Esophagus muscularis mucosa (tissue), 4 donors: ENCODE measurements at regions not wholly inside any gene's neighbourhood (a gene's known extent, or its start where the extent isn't known, plus 50 kb on each side); places are given as distances from the start of the nearest gene placed in this dataset.

Experiments used
- DNase-seq: peaks from one replicate; pipeline ENCODE4 v3.0.0-alpha.2; 2017; ENCODE audit errors: extremely low spot score
- H3K27ac ChIP-seq, 4 donors: fragments of 200-600 bp; sonication (generic); replicated peaks in 1 of 4; 1 replicate in 3 of 4; 2 replicates in 1 of 4; pipeline ENCODE4 v1.5.1; 2016 to 2019; ENCODE audit warnings: mild to moderate bottlenecking in 1 of 4
- H3K27me3 ChIP-seq, 4 donors: fragments of 200-600 bp; sonication (generic); one replicate each; pipeline versions ENCODE4 v1.5.1 to v1.6.0; 2016 to 2019
- H3K36me3 ChIP-seq, 4 donors: fragments of 200-600 bp; sonication (generic); one replicate each; pipeline ENCODE4 v1.5.1; 2016 to 2019
- H3K4me1 ChIP-seq, 4 donors: fragments of 200-600 bp; sonication (generic); one replicate each; pipeline ENCODE4 v1.5.1; 2016 to 2019
- H3K4me3 ChIP-seq, 4 donors: fragments of 200-600 bp; sonication (generic); 1 replicate in 2 of 4; 2 replicates in 2 of 4; pipeline ENCODE4 v1.5.1; 2016 to 2019; ENCODE audit warnings: mild to moderate bottlenecking in 4 of 4, moderate library complexity in 1 of 4
- H3K9me3 ChIP-seq, 4 donors: fragments of 200-600 bp; sonication (generic); 1 replicate in 3 of 4; 2 replicates in 1 of 4; pipeline ENCODE4 v1.5.1; 2016 to 2019
- EP300 ChIP-seq: sonication (generic); formaldehyde crosslinking; IDR thresholded peaks from one replicate; pipeline ENCODE4 v1.6.1; 2017; ENCODE audit warnings: antibody characterized with exemption
- POLR2A ChIP-seq: fragments of 450-650 bp; IDR thresholded peaks from one replicate; pipeline ENCODE4 v1.6.1; 2017; ENCODE audit warnings: antibody characterized with exemption, moderate library complexity, mild to moderate bottlenecking, low read depth
- POLR2AphosphoS5 ChIP-seq, 2 donors: sonication (generic); formaldehyde crosslinking; IDR thresholded peaks; one replicate each; pipeline ENCODE4 v1.6.1; 2017; ENCODE audit warnings: antibody characterized with exemption in 2 of 2
- WGBS: methylation state at CpG from one replicate; pipeline ENCODE4 v1.1.5; 2018; 5-methylcytosine and 5-hydroxymethylcytosine counted together
- intact Hi-C: fragments of 100-400 bp; cut with DNase I; formaldehyde crosslinking; loops from one replicate; pipeline ENCODE4 v1.15.1; 2023
- TF ChIP-seq, protein P1 (sequence below), 3 experiments: fragments of 200-600 bp in 2 of 3; fragments of 450-650 bp in 1 of 3; sonication (generic) in 2 of 3; IDR thresholded peaks; one replicate each; pipeline ENCODE4 v1.5.1; 2017 to 2019; ENCODE audit warnings: antibody characterized with exemption in 3 of 3, mild to moderate bottlenecking in 2 of 3, moderate library complexity in 1 of 3

DNA sequence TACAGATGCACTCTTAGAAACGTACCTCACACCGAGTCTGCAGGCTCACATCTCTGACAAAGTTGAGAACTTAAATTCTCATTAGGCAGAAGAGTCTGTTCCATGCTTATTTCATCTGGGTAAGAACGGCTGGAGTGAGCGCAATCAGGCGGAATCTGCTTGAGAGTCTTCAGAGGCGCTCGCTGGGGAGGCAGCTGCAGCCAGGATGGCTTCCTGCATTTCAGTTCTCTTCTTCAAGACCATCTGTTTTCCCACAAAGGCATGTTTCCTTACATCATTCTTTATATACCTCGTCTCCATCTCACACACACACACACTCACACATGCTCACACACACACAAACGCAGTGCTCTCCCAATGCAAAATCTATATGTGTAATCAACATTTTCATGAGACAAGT, 497.1 kb downstream of the AJAP1 start:
- 78% methylated on average over 9 of the region's 9 CpGs for WGBS
- DNase-seq = no peak
- Histone ChIP-seq H3K27ac (no peak overlapping the region), H3K4me1 (no peaks in the 10 kb centered on the region), H3K4me3 (no peak overlapping the region), H3K36me3 (no peaks in the 10 kb centered on the region), H3K9me3 (peaks cover 0 to 9% (median 0%) of the 10 kb centered on the region in 4 donors), H3K27me3 (peaks cover 0 to 15% (median 0%) of the 10 kb centered on the region in 4 donors)
- TF ChIP-seq, protein P1, sequence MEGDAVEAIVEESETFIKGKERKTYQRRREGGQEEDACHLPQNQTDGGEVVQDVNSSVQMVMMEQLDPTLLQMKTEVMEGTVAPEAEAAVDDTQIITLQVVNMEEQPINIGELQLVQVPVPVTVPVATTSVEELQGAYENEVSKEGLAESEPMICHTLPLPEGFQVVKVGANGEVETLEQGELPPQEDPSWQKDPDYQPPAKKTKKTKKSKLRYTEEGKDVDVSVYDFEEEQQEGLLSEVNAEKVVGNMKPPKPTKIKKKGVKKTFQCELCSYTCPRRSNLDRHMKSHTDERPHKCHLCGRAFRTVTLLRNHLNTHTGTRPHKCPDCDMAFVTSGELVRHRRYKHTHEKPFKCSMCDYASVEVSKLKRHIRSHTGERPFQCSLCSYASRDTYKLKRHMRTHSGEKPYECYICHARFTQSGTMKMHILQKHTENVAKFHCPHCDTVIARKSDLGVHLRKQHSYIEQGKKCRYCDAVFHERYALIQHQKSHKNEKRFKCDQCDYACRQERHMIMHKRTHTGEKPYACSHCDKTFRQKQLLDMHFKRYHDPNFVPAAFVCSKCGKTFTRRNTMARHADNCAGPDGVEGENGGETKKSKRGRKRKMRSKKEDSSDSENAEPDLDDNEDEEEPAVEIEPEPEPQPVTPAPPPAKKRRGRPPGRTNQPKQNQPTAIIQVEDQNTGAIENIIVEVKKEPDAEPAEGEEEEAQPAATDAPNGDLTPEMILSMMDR (IDR thresholded peaks at IDR 0.05) = no peak
- no peak for TF ChIP-seq POLR2AphosphoS5 (IDR thresholded peaks at IDR 0.05)
- TF ChIP-seq POLR2A = no peak
- no peak for TF ChIP-seq EP300
- intact Hi-C loops = no loop called here

DNA sequence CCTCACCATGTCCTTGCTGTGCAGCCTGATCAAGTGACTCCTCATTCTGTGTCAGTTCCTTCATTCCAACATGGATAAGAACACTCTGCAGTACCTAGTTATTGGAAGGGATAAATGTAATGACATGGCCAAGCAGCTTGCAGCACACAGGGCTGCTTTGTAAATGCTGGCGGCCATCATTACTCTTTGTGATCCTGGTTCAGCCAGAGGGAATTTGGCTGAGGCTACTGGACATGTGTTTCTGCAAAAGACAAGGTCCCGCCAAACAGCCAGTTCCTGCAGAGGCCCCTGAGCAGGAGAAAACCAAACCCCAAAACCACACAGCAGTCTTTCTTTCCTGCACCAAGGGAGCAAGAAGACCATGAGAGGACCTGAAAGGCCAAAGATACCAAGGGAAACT, 495.8 kb downstream of the AJAP1 start:
- TF ChIP-seq, protein P1 (IDR thresholded peaks at IDR 0.05) = no peak
- no peak for TF ChIP-seq POLR2AphosphoS5 (IDR thresholded peaks at IDR 0.05)
- no peak overlapping the region for H3K4me3 ChIP-seq
- no peaks in the 10 kb centered on the region for H3K36me3 ChIP-seq
- DNase-seq = no peak
- H3K9me3 ChIP-seq = no peaks in the 10 kb centered on the region
- H3K27ac ChIP-seq = no peak overlapping the region
- WGBS = 61% methylated on average over 2 of the region's 2 CpGs
- no peaks in the 10 kb centered on the region for H3K4me1 ChIP-seq
- peaks cover 0 to 13% (median 0%) of the 10 kb centered on the region in 4 donors for H3K27me3 ChIP-seq
- intact Hi-C loops = no loop called here

DNA sequence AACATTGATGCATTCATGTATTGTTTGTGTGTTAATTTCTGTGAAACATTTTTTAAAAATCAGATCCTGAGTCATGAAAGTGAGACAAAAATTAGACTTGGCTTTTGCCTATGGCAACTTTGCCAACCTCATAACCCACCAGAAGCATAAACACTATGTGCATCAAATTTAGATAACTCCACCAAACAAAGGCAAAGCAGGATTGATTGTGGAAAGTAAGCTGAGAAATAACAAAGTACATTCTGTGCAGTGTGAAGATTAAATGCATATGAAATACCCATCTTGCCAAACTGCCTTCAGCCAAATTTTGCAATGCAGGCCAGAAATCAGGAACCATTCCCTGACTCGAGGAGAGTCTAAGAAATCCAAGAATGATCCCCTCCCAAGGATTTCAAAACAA, 493.4 kb downstream of the AJAP1 start:
- TF ChIP-seq POLR2A = no peak
- TF ChIP-seq POLR2AphosphoS5 (IDR thresholded peaks at IDR 0.05) = no peak
- TF ChIP-seq, protein P1 (IDR thresholded peaks at IDR 0.05) = no peak
- no peak for TF ChIP-seq EP300
- DNase-seq = no peak
- WGBS = 56% methylated on average over 1 of the region's 1 CpG
- Histone ChIP-seq H3K27me3 (peaks cover 0 to 32% (median 0%) of the 10 kb centered on the region in 4 donors), H3K9me3 (no peaks in the 10 kb centered on the region), H3K27ac (no peak overlapping the region), H3K4me1 (no peaks in the 10 kb centered on the region), H3K4me3 (no peak overlapping the region), H3K36me3 (no peaks in the 10 kb centered on the region)
- intact Hi-C loops = no loop called here

DNA sequence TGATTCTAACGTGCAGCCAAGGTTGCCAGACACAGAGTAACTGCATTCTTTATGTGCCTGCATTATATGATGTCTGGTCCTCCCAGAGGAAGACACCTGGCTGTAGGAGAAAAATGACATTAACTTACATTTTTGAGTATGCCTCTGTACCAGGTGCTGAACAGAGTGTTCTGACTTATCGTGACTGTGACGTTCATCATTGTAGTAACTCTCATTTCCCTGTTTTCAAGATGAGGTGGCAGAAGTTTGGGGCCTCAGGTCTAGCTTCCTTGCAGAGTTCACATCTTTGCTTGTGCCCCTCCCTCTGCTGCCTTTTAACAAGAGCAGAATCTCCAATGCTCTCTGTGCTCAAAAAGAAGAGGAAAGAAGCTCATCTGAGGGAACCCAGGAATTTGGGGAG, 488.0 kb downstream of the AJAP1 start:
- H3K27me3 ChIP-seq = peaks cover 0 to 54% (median 0%) of the 10 kb centered on the region in 4 donors
- no peak overlapping the region for H3K27ac ChIP-seq
- no peak overlapping the region for H3K4me3 ChIP-seq
- no peak for DNase-seq
- no peak for TF ChIP-seq POLR2A
- TF ChIP-seq, protein P1 (IDR thresholded peaks at IDR 0.05) = no peak
- TF ChIP-seq EP300 = no peak
- TF ChIP-seq POLR2AphosphoS5 (IDR thresholded peaks at IDR 0.05) = no peak
- no peaks in the 10 kb centered on the region for H3K9me3 ChIP-seq
- WGBS = 77% methylated on average over 3 of the region's 3 CpGs
- no peaks in the 10 kb centered on the region for H3K36me3 ChIP-seq
- intact Hi-C loops = no loop called here
- no peaks in the 10 kb centered on the region for H3K4me1 ChIP-seq

DNA sequence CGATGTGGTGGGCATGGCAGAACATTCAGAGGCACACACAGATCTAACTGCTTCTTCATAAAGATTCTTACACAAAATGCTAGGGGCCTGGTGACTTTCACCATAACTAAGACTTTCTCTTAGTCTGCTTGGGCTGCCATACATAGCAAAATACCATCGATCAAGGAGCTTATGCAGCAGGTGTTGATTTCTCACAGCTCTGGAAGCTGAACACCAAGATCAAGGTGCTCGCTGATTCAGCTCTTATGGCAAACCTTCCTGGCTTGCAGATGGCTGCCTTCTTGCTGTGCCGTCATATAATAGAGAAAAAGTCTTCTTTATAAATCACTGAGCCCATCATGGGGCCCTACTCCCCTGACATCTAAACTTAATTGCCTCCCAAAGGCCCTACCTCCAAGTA, 487.3 kb downstream of the AJAP1 start:
- Histone ChIP-seq H3K27me3 (peaks cover 0 to 54% (median 0%) of the 10 kb centered on the region in 4 donors), H3K36me3 (no peaks in the 10 kb centered on the region), H3K4me1 (no peaks in the 10 kb centered on the region), H3K27ac (no peak overlapping the region), H3K9me3 (no peaks in the 10 kb centered on the region), H3K4me3 (no peak overlapping the region)
- intact Hi-C loops = no loop called here
- TF ChIP-seq EP300 = no peak
- TF ChIP-seq, protein P1 (IDR thresholded peaks at IDR 0.05) = no peak
- no peak for TF ChIP-seq POLR2AphosphoS5 (IDR thresholded peaks at IDR 0.05)
- TF ChIP-seq POLR2A = no peak
- DNase-seq = no peak
- 93% methylated on average over 4 of the region's 4 CpGs for WGBS
